Peyer's patch (tissue), 4 donors: ENCODE measurements at regions not wholly inside any gene's neighbourhood (a gene's known extent, or its start where the extent isn't known, plus 50 kb on each side); places are given as distances from the start of the nearest gene placed in this dataset.

Source experiments
- DNase-seq, 3 donors: peaks; one replicate each; pipeline ENCODE4 v3.0.0-alpha.2; 2017 to 2019
- H3K27ac ChIP-seq, 4 donors: fragments of 200-600 bp; sonication (generic); one replicate each; pipeline ENCODE4 v1.5.1; 2016 to 2019
- H3K27me3 ChIP-seq, 2 donors: fragments of 200-600 bp; sonication (generic); one replicate each; pipeline ENCODE4 v1.5.1; 2019
- H3K36me3 ChIP-seq, 3 donors: fragments of 200-600 bp; sonication (generic); one replicate each; pipeline ENCODE4 v1.5.1; 2016 to 2019
- H3K4me1 ChIP-seq, 4 donors: fragments of 200-600 bp; sonication (generic); one replicate each; pipeline ENCODE4 v1.5.1; 2016 to 2019
- H3K4me3 ChIP-seq, 4 donors: fragments of 200-600 bp; sonication (generic); 1 replicate in 3 of 4; 2 replicates in 1 of 4; pipeline ENCODE4 v1.5.1; 2016 to 2019; ENCODE audit warnings: mild to moderate bottlenecking in 1 of 4
- H3K9me3 ChIP-seq, 4 donors: fragments of 200-600 bp; sonication (generic); one replicate each; pipeline ENCODE4 v1.5.1; 2016 to 2019; ENCODE audit warnings: mild to moderate bottlenecking in 1 of 4
- POLR2A ChIP-seq, 2 donors: fragments of 450-650 bp; IDR thresholded peaks; one replicate each; pipeline ENCODE4 v1.5.1; 2017; ENCODE audit warnings: antibody characterized with exemption in 2 of 2, mild to moderate bottlenecking in 2 of 2, moderate library complexity in 2 of 2
- TF ChIP-seq, protein P1 (sequence below), 6 experiments: fragments of 450-650 bp in 4 of 6; fragments of 200-600 bp in 2 of 6; sonication (generic) in 1 of 6; IDR thresholded peaks; one replicate each; pipeline ENCODE4 v1.5.1; 2017 to 2019; ENCODE audit warnings: antibody characterized with exemption in 6 of 6, mild to moderate bottlenecking in 3 of 6, moderate library complexity in 1 of 6

DNA sequence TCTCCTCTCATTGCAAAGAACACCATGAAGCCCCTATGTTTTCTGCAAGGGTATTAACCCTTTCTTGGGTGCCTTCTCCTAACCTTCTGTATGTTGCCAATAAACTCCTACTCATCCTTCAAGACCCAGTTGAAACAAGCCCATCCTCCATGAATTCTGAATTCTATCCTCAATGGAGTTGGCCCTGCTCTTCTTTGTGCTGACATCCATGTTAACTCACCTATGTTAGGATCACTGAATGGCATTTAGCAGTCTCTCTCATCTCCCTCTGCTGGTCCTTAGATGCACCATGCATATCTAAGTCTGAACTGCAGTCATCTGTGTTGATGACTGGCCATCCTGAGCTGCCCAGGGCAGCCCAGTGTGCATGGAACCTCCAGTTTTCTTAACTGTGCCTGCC is 129.8 kb downstream of the BUB3 start:
- no peak overlapping the region for H3K4me3 ChIP-seq
- H3K27ac ChIP-seq = no peak overlapping the region
- no peak for DNase-seq
- H3K9me3 ChIP-seq = no peaks in the 10 kb centered on the region
- H3K27me3 ChIP-seq = no peaks in the 10 kb centered on the region
- no peaks in the 10 kb centered on the region for H3K4me1 ChIP-seq
- TF ChIP-seq POLR2A (IDR thresholded peaks at IDR 0.05) = no peak
- TF ChIP-seq, protein P1, sequence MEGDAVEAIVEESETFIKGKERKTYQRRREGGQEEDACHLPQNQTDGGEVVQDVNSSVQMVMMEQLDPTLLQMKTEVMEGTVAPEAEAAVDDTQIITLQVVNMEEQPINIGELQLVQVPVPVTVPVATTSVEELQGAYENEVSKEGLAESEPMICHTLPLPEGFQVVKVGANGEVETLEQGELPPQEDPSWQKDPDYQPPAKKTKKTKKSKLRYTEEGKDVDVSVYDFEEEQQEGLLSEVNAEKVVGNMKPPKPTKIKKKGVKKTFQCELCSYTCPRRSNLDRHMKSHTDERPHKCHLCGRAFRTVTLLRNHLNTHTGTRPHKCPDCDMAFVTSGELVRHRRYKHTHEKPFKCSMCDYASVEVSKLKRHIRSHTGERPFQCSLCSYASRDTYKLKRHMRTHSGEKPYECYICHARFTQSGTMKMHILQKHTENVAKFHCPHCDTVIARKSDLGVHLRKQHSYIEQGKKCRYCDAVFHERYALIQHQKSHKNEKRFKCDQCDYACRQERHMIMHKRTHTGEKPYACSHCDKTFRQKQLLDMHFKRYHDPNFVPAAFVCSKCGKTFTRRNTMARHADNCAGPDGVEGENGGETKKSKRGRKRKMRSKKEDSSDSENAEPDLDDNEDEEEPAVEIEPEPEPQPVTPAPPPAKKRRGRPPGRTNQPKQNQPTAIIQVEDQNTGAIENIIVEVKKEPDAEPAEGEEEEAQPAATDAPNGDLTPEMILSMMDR (IDR thresholded peaks at IDR 0.05) = no peak
- H3K36me3 ChIP-seq = no peaks in the 10 kb centered on the region

DNA sequence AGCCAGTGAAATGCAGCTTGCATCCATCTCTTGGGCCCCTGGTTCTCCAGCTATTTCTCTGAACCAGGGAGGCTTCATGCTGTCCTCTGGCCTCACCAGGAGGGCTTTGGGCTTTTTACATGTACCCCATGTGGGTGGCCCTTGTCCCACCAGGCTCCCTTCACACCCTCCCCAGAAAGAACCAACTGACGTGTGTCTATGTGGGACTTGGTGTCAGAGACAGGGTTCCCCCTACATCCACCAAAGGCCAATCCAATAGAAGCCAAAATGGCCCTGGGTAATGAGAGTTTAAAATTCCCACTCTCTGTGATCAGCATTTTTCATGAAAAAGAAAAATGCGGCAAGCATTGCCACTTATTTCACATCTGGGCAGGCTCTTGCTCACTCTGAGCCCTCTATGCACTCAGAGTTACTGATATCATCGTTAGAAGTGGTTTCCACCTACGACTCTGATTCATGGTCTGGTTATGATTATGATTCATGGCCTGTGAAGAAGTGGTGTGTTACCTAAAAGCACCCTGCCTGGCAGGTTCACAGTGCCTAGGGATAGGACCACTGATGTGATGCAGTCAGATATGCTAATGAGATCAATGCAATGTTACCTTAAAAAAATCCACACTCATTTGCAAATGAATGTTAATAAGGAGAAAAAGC is 133.5 kb downstream of the BUB3 start:
- TF ChIP-seq, protein P1 (IDR thresholded peaks at IDR 0.05) = no peak
- TF ChIP-seq POLR2A (IDR thresholded peaks at IDR 0.05) = no peak
- Histone ChIP-seq H3K4me1 (no peaks in the 10 kb centered on the region), H3K27ac (no peak overlapping the region), H3K9me3 (no peaks in the 10 kb centered on the region), H3K36me3 (no peaks in the 10 kb centered on the region), H3K4me3 (no peak overlapping the region), H3K27me3 (no peaks in the 10 kb centered on the region)
- DNase-seq = no peak

DNA sequence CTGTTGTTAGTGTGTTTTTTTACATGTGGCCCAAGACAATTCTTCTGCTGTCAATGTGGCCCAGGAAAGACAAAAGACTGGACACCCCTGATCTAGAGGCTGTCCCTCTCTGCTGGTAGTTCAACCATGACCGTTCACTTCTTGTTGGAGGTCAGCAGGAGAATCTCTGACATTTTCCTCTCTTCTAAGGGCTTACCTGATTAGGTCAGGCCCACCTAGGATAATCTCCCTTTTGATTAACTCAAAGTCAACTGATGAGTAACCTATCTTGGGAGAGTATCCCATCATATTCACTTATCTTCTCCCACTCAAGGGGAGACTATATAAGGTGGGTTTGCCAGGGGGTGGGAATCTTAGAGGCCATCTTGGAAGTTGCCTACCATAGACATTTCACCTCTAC is 135.2 kb downstream of the BUB3 start:
- no peak overlapping the region for H3K27ac ChIP-seq
- no peaks in the 10 kb centered on the region for H3K27me3 ChIP-seq
- no peaks in the 10 kb centered on the region for H3K4me1 ChIP-seq
- TF ChIP-seq POLR2A (IDR thresholded peaks at IDR 0.05) = no peak
- TF ChIP-seq, protein P1 (IDR thresholded peaks at IDR 0.05) = no peak
- H3K36me3 ChIP-seq = no peaks in the 10 kb centered on the region
- no peak overlapping the region for H3K4me3 ChIP-seq
- DNase-seq = no peak
- H3K9me3 ChIP-seq = no peaks in the 10 kb centered on the region

DNA sequence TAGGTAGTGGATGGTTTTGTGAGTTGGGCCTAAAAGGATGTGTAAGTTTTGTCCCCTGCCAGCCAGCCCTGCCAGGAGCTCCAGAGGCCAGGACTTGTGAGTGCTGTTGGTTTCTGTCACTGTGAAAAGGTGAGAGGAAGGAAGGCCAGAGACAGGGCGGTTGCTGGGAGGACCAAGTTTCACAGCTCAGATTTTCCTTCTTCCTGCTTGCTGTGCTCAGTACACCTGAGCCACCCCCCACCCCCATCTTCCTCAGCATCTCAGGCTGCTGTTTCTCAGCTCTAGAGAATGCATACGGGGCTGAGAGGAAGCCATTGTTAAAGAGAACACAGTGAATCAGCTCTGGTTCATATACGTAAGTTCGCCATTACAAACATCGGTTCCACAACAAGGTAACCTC is 139.9 kb downstream of the BUB3 start:
- Histone ChIP-seq H3K4me1 (no peaks in the 10 kb centered on the region), H3K9me3 (no peaks in the 10 kb centered on the region), H3K36me3 (no peaks in the 10 kb centered on the region), H3K4me3 (no peak overlapping the region), H3K27me3 (no peaks in the 10 kb centered on the region), H3K27ac (no peak overlapping the region)
- TF ChIP-seq, protein P1 (IDR thresholded peaks at IDR 0.05) = no peak
- TF ChIP-seq POLR2A (IDR thresholded peaks at IDR 0.05) = no peak
- DNase-seq = no peak

DNA sequence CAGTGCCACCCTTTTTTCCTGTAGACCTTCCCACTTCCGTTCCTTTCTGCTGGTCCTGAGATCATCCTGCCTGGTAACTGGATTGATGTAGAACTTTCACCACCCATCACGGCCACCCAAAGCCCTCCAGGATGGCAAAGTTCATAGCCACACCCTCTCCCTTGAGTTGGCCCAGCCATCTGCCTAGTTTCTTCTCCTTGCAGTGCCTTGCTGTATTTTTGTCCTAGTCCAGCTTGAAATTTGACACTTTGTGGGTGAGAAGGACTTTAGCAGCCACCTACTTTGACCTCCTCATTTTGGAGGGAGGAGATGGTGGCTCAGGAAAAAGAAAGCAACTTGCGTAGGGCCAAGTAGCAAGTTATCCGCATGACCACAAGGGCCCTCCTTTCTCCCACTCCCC is 140.7 kb downstream of the BUB3 start:
- no peak for DNase-seq

More for the DNA sequence above, 140.7 kb downstream of the BUB3 start:
- H3K27ac ChIP-seq = no peak overlapping the region
- no peaks in the 10 kb centered on the region for H3K4me1 ChIP-seq
- no peaks in the 10 kb centered on the region for H3K36me3 ChIP-seq
- no peaks in the 10 kb centered on the region for H3K9me3 ChIP-seq
- H3K27me3 ChIP-seq = no peaks in the 10 kb centered on the region
- TF ChIP-seq POLR2A (IDR thresholded peaks at IDR 0.05) = no peak
- TF ChIP-seq, protein P1 (IDR thresholded peaks at IDR 0.05) = no peak
- no peak overlapping the region for H3K4me3 ChIP-seq
